Tibial nerve (tissue), 4 donors: ENCODE measurements at regions not wholly inside any gene's neighbourhood (a gene's known extent, or its start where the extent isn't known, plus 50 kb on each side); places are given as distances from the start of the nearest gene placed in this dataset.

ENCODE experiments used
- EP300 ChIP-seq, 2 donors: sonication (generic); formaldehyde crosslinking; IDR thresholded peaks; one replicate each; pipeline ENCODE4 v1.6.1; 2017; ENCODE audit warnings: antibody characterized with exemption in 2 of 2, mild to moderate bottlenecking in 1 of 2
- POLR2A ChIP-seq, 2 donors: fragments of 450-650 bp; IDR thresholded peaks; one replicate each; pipeline ENCODE4 v1.6.1; 2017; ENCODE audit warnings: antibody characterized with exemption in 2 of 2, mild to moderate bottlenecking in 2 of 2, moderate library complexity in 2 of 2
- TF ChIP-seq, protein P1 (sequence below), 5 experiments: fragments of 200-600 bp in 3 of 5; fragments of 450-650 bp in 2 of 5; sonication (generic) in 3 of 5; IDR thresholded peaks; one replicate each; pipeline ENCODE4 v1.5.1; 2016 to 2019; ENCODE audit warnings: antibody characterized with exemption in 5 of 5, mild to moderate bottlenecking in 3 of 5, moderate library complexity in 2 of 5

DNA sequence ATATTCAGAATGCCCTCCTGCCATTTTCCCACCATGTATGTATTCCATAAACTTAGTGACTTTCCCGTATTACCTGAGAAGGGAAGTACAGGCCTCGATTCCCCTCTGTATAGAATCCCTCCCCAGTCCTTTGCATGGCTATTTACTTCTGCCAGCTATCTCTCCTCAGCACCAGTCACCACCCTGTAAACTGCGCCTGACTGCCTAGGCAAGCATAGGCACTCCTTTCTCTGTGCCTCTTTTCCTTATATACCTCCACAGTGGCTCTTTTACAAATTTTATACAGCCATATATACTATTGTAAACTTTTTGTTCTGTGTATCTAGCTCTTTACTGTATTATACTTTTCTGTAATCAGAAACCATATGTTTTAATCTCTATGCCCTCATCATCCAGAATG lies 130.9 kb upstream of the TET2 start:
- TF ChIP-seq, protein P1, sequence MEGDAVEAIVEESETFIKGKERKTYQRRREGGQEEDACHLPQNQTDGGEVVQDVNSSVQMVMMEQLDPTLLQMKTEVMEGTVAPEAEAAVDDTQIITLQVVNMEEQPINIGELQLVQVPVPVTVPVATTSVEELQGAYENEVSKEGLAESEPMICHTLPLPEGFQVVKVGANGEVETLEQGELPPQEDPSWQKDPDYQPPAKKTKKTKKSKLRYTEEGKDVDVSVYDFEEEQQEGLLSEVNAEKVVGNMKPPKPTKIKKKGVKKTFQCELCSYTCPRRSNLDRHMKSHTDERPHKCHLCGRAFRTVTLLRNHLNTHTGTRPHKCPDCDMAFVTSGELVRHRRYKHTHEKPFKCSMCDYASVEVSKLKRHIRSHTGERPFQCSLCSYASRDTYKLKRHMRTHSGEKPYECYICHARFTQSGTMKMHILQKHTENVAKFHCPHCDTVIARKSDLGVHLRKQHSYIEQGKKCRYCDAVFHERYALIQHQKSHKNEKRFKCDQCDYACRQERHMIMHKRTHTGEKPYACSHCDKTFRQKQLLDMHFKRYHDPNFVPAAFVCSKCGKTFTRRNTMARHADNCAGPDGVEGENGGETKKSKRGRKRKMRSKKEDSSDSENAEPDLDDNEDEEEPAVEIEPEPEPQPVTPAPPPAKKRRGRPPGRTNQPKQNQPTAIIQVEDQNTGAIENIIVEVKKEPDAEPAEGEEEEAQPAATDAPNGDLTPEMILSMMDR (IDR thresholded peaks at IDR 0.05), result no peak
- TF ChIP-seq POLR2A (IDR thresholded peaks at IDR 0.05) (no peak), EP300 (IDR thresholded peaks at IDR 0.05) (no peak)
